OCI-LY3 (cell line): ENCODE measurements at regions not wholly inside any gene's neighbourhood (a gene's known extent, or its start where the extent isn't known, plus 50 kb on each side); places are given as distances from the start of the nearest gene placed in this dataset.

Experiments
- CTCF ChIP-seq: fragments of 200-600, 300-600 bp; sonication (generic); IDR thresholded peaks from 2 replicates; pipeline ENCODE4 v1.5.1; 2014; ENCODE audit warnings: antibody characterized with exemption, low read length, low read depth
- EZH2phosphoT487 ChIP-seq: fragments of 200-600 bp; shearing (Covaris generic); IDR thresholded peaks from 2 replicates; pipeline ENCODE4 v1.6.1; 2018; ENCODE audit warnings: antibody characterized with exemption, mixed run types, low read depth

DNA sequence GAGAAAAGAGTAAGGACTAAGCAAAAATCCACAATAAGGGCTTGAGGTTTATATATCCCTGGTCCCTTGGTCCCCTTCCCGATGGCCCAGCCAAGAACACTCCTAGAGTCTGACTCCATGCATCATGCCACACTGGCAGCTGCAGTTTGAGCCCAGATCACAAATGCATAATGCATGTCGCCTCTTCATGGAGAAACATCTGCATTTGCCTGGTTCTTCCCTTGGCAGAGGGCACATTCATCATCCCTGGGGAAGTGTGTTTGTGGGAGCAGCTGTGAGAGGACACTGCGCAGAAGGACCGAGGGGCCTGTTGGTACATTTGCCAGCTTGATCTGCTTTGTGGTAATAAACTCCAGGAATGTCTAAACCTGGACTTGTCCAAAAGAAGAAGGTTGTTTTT is 731.8 kb downstream of the FGF9 start:
- TF ChIP-seq CTCF (no peak), EZH2phosphoT487 (no peak)
